Urinary bladder (tissue), 3 donors: ENCODE measurements at regions not wholly inside any gene's neighbourhood (a gene's known extent, or its start where the extent isn't known, plus 50 kb on each side); places are given as distances from the start of the nearest gene placed in this dataset.

Experiments used
- DNase-seq: peaks from one replicate; pipeline ENCODE4 v3.0.0-alpha.2; 2015; ENCODE audit errors: extremely low spot score
- H3K27ac ChIP-seq: one replicate; pipeline ENCODE4 v1.5.1; 2013; ENCODE audit warnings: low read depth, mild to moderate bottlenecking, moderate library complexity
- H3K36me3 ChIP-seq: one replicate; pipeline ENCODE4 v1.6.1; 2013; ENCODE audit warnings: mild to moderate bottlenecking, moderate library complexity; ENCODE audit not compliant: insufficient read depth
- H3K4me1 ChIP-seq: one replicate; pipeline ENCODE4 v1.6.1; 2013; ENCODE audit warnings: mild to moderate bottlenecking, moderate library complexity; ENCODE audit not compliant: insufficient read depth
- H3K4me3 ChIP-seq: one replicate; pipeline ENCODE4 v1.5.1; 2013; ENCODE audit warnings: low read depth, low read length
- WGBS: extraction: QIAGEN DNeasy Blood & Tissue Kit; methylation state at CpG from one replicate; pipeline ENCODE4 v1.1.7; 2013; 5-methylcytosine and 5-hydroxymethylcytosine counted together
- donor health status: healthy with polysubstance abuse.
- donor health status: healthy.

- no peak for DNase-seq
- H3K4me1 ChIP-seq = no peaks in the 10 kb centered on the region
- 85% methylated on average over 11 of the region's 11 CpGs for WGBS
- H3K4me3 ChIP-seq = no peak overlapping the region
- H3K36me3 ChIP-seq = no peaks in the 10 kb centered on the region
- no peak overlapping the region for H3K27ac ChIP-seq
These were observed 194.6 kb upstream of the CARD18 start for GRCh38 chr11:105334025-105334714.

GRCh38 chr11:105333153-105333552 is 193.6 kb upstream of the CARD18 start:
- Histone ChIP-seq H3K4me3 (no peak overlapping the region), H3K36me3 (no peaks in the 10 kb centered on the region), H3K4me1 (no peaks in the 10 kb centered on the region), H3K27ac (no peak overlapping the region)
- no peak for DNase-seq
- 87% methylated on average over 3 of the region's 3 CpGs for WGBS

- no peak overlapping the region for H3K27ac ChIP-seq
- no peaks in the 10 kb centered on the region for H3K4me1 ChIP-seq
- no peaks in the 10 kb centered on the region for H3K36me3 ChIP-seq
- no peak for DNase-seq
- H3K4me3 ChIP-seq = no peak overlapping the region
- WGBS = 26% methylated on average over 3 of the region's 3 CpGs
These were observed 192.6 kb upstream of the CARD18 start for GRCh38 chr11:105332171-105332570.

GRCh38 chr11:105328061-105328460 is 188.5 kb upstream of the CARD18 start:
- Histone ChIP-seq H3K36me3 (no peaks in the 10 kb centered on the region), H3K4me3 (no peak overlapping the region), H3K4me1 (no peaks in the 10 kb centered on the region), H3K27ac (no peak overlapping the region)
- 68% methylated on average over 1 of the region's 1 CpG for WGBS
- no peak for DNase-seq

- Histone ChIP-seq H3K36me3 (no peaks in the 10 kb centered on the region), H3K4me1 (no peaks in the 10 kb centered on the region), H3K4me3 (no peak overlapping the region), H3K27ac (no peak overlapping the region)
- WGBS = 57% methylated on average over 7 of the region's 7 CpGs
- DNase-seq = no peak
These were observed 184.6 kb upstream of the CARD18 start for GRCh38 chr11:105324156-105324555.

- Histone ChIP-seq H3K36me3 (no peaks in the 10 kb centered on the region), H3K4me3 (no peak overlapping the region), H3K27ac (no peak overlapping the region), H3K4me1 (no peaks in the 10 kb centered on the region)
- WGBS = 84% methylated on average over 2 of the region's 2 CpGs
- DNase-seq = no peak
These were observed 182.1 kb upstream of the CARD18 start for GRCh38 chr11:105321696-105322095.

GRCh38 chr11:105315287-105315686 is 175.7 kb upstream of the CARD18 start:
- H3K36me3 ChIP-seq = no peaks in the 10 kb centered on the region
- WGBS = 89% methylated on average over 2 of the region's 2 CpGs
- DNase-seq = no peak
- no peak overlapping the region for H3K4me3 ChIP-seq
- no peaks in the 10 kb centered on the region for H3K4me1 ChIP-seq
- H3K27ac ChIP-seq = no peak overlapping the region

- Histone ChIP-seq H3K4me1 (no peaks in the 10 kb centered on the region), H3K4me3 (no peak overlapping the region), H3K27ac (no peak overlapping the region), H3K36me3 (no peaks in the 10 kb centered on the region)
- no peak for DNase-seq
- 72% methylated on average over 2 of the region's 2 CpGs for WGBS
These were observed 172.7 kb upstream of the CARD18 start for GRCh38 chr11:105312266-105312665.

GRCh38 chr11:105298630-105299029 is 159.1 kb upstream of the CARD18 start:
- WGBS = 94% methylated on average over 3 of the region's 3 CpGs
- no peak overlapping the region for H3K27ac ChIP-seq
- no peak overlapping the region for H3K4me3 ChIP-seq
- no peak for DNase-seq
- no peaks in the 10 kb centered on the region for H3K36me3 ChIP-seq
- H3K4me1 ChIP-seq = no peaks in the 10 kb centered on the region

- no peak overlapping the region for H3K4me3 ChIP-seq
- H3K36me3 ChIP-seq = no peaks in the 10 kb centered on the region
- no peak for DNase-seq
- no peaks in the 10 kb centered on the region for H3K4me1 ChIP-seq
- H3K27ac ChIP-seq = no peak overlapping the region
- WGBS = 67% methylated on average over 2 of the region's 2 CpGs
These were observed 158.6 kb upstream of the CARD18 start for GRCh38 chr11:105298174-105298573.

- H3K4me3 ChIP-seq = no peak overlapping the region
- no peak for DNase-seq
- H3K36me3 ChIP-seq = no peaks in the 10 kb centered on the region
- no peaks in the 10 kb centered on the region for H3K4me1 ChIP-seq
- WGBS = 55% methylated on average over 2 of the region's 2 CpGs
- no peak overlapping the region for H3K27ac ChIP-seq
These were observed 157.9 kb upstream of the CARD18 start for GRCh38 chr11:105297463-105297862.

GRCh38 chr11:105296806-105297205 is 157.2 kb upstream of the CARD18 start:
- Histone ChIP-seq H3K4me1 (no peaks in the 10 kb centered on the region), H3K36me3 (no peaks in the 10 kb centered on the region), H3K4me3 (no peak overlapping the region), H3K27ac (no peak overlapping the region)
- no peak for DNase-seq
- WGBS = 87% methylated on average over 8 of the region's 8 CpGs

GRCh38 chr11:105296386-105296785 is 156.8 kb upstream of the CARD18 start:
- H3K27ac ChIP-seq = no peak overlapping the region
- H3K4me3 ChIP-seq = no peak overlapping the region
- DNase-seq = no peak
- no peaks in the 10 kb centered on the region for H3K36me3 ChIP-seq
- 95% methylated on average over 8 of the region's 8 CpGs for WGBS
- H3K4me1 ChIP-seq = no peaks in the 10 kb centered on the region

- H3K4me1 ChIP-seq = no peaks in the 10 kb centered on the region
- 54% methylated on average over 2 of the region's 2 CpGs for WGBS
- no peak overlapping the region for H3K27ac ChIP-seq
- no peaks in the 10 kb centered on the region for H3K36me3 ChIP-seq
- DNase-seq = no peak
- H3K4me3 ChIP-seq = no peak overlapping the region
These were observed 143.1 kb upstream of the CARD18 start for GRCh38 chr11:105282658-105283057.

GRCh38 chr11:105274631-105275030 is 135.1 kb upstream of the CARD18 start:
- H3K36me3 ChIP-seq = no peaks in the 10 kb centered on the region
- no peak overlapping the region for H3K27ac ChIP-seq
- no peak overlapping the region for H3K4me3 ChIP-seq
- H3K4me1 ChIP-seq = no peaks in the 10 kb centered on the region
- no peak for DNase-seq
